ENCODE measurements at regions not wholly inside any gene's neighbourhood (a gene's known extent, or its start where the extent isn't known, plus 50 kb on each side); places are given as distances from the start of the nearest gene placed in this dataset.

DNA sequence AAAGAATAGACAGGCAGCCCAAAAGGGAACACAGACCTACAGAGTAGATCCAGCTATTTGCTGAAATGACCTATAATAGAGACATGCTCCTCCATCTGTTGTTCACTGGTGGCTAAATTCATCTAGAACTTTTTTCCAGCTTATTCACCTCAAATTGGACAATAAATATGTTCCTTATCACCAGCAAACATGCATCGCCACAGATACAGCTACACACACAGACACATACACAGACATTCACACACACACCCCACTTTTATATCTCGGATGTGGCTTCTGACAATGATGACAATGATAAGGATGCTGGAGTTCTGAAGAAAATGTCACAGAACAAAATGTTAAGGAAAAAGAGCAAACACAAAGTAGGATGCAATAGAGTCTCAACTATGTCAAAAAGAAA is 175.4 kb downstream of the LSM5 start:
- TF ChIP-seq CEBPB (IDR thresholded peaks at IDR 0.05), result no peak
- TF ChIP-seq NFIC (IDR thresholded peaks at IDR 0.05), result no peak

Data from Ishikawa (cell line).